HG02852 (cell line): ENCODE measurements at regions not wholly inside any gene's neighbourhood (a gene's known extent, or its start where the extent isn't known, plus 50 kb on each side); places are given as distances from the start of the nearest gene placed in this dataset.
"Not testable (repeated sequence)": the region's sequence is repeated elsewhere in the genome, so short reads cannot be mapped to it uniquely, and the experiment has no call there.

Source experiments
- ATAC-seq: cut with Tn5 transposase; IDR thresholded peaks from one replicate; pipeline ENCODE4 v1.9.1; 2021; ENCODE audit warnings: mild to moderate bottlenecking, moderate library complexity; ENCODE audit not compliant: unreplicated experiment

DNA sequence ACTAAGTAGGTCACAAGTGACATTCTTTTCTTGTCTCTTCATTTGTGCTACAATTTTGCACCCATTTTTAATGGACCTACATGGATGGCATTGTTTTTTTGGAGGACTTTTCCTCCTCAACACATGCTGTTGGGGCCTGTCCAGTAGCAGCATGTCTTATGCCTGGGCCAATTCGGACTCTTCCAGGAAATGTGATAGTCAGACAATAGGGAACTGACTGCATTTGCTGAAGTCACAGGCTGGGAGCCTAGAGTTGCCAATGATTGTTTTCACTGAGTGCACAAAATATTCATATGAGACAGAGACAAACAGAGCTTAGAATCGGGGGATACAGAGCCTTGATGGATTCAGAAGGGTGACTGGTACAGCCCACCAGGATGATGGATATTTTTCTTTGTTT, 867.3 kb upstream of the GOT2 start:
- ATAC-seq: no peak

DNA sequence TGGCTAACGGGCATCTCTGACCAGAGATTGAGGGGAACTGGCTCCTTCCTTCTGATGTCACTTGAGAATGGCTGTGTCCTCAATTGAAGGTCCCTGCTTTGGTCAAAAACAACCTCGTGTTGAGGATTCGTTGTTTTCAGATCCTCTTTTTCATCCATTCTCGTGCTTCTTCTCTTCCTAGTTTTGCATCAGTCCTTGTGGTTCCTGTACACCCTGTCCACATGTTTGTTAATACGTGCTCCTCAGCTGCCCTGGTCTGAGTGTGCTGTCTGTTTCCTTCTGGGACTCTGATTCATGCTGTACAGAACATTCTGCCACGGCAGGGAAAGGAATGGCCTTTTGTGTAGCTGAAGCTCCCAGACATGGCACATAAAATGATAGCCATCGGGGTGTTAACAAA, 863.2 kb upstream of the GOT2 start:
- ATAC-seq: no peak

DNA sequence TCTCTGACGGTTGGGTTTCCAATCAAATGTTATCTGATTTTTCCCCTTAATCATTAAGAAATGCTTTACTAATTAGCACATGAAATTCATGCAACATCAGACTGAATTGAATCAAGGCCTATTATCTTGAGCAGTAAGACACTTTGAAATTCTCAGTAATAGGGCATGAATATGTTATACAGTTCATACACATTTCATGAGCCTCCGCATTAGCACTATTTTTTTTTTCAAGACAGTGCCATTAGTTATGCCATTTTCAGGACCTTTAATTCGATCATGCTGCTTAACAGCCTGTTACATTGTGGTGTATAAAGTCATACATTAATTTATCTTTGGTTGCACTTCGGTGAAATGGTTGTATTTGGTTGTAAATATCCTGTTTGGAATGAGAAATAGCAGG, 862.6 kb upstream of the GOT2 start:
- no peak for ATAC-seq

DNA sequence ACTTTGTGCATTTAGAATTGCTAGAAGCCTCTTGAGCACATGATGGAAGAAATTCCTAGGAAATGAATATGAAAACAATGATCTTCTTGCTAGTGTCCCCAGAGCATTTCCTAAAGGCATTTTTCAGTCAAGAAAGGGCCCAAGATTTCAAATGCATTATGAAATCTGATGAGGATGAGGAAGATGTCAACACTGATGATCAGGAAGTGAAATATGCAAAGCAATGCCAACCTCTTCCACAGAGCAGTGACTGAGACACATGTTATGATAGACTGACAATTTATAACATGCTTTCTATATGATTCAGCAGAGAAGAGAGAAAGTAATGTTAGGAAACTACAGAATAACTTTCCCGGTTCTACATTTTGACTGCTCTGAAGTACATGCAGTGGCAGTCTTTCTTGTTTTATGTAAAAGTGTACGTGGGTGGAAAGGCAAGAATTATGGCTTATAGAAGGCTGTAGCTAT, 859.1 kb upstream of the GOT2 start:
- peak; percentile 66 for ATAC-seq

DNA sequence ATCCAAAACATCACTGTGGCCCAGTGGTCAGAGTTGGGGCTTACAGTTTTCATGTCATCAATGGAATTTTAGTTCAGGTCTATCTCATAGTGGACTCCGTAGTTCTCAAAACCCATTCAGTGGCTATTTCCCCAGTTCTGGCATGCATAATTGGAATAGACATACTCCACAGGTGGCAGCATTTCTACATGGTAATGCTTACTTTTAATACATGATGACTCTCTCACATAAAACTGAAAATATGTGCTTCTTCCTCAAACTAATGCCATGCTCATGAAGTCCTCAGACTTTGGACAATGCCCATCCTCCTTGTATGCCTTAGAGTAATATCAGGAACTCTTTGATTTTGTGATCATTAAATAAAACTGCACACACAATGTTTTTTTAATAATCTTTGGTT, 857.4 kb upstream of the GOT2 start:
- ATAC-seq: no peak

DNA sequence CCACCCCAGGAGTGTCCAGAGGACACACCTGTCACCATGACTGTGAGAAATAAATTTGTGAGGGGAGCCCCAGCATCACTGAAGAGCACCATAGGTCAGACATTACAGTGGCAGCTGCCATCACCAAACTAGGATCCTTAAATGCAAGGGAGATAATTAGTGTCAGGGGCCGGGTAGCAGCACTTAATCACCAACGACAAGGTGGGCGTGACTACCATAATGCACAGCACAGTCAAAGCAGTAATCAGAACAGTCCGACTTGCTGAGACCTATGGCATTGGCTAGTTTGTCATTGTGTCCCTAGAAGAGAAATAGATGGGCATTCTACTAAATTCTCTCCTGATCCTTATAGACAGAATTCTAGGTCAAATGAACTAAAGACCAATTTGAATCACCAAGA, 856.7 kb upstream of the GOT2 start:
- no peak for ATAC-seq

DNA sequence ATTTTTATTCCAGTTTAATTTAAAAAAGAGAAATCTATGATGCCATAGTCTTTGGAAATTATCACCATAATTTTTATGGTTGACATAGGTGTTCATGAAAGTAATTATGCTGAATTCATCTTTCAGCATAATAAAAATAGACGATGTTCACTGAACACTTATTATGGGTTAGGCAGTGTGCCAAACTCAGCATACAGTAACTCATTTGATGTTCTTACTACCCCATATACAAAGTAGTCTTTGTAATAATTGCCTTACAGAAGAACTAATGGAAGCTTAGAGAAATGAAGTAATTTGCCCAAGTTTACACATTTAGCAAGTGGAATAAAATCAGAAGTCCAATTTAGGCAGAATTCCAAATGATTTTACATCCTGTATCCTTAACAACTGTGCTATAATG, 852.2 kb upstream of the GOT2 start:
- no peak for ATAC-seq

DNA sequence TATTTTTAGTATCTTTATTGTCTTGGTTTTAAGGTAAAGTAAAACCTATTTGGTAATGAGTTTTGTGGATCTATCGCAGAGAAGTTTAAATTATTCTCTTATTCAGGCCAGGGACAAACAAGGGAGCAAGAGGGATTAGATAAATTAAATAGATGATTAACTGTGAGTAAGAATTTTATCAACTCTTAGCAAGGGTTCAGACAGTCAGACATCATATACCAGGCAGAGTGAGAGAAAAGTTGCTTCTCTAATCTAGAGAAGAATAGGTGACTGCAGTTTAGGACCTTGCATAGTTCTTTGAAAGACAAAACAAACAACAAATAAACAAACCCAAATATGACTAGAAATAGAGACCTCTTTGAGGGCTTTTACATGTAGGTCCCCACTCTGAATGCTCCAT, 840.2 kb upstream of the GOT2 start:
- no peak for ATAC-seq

DNA sequence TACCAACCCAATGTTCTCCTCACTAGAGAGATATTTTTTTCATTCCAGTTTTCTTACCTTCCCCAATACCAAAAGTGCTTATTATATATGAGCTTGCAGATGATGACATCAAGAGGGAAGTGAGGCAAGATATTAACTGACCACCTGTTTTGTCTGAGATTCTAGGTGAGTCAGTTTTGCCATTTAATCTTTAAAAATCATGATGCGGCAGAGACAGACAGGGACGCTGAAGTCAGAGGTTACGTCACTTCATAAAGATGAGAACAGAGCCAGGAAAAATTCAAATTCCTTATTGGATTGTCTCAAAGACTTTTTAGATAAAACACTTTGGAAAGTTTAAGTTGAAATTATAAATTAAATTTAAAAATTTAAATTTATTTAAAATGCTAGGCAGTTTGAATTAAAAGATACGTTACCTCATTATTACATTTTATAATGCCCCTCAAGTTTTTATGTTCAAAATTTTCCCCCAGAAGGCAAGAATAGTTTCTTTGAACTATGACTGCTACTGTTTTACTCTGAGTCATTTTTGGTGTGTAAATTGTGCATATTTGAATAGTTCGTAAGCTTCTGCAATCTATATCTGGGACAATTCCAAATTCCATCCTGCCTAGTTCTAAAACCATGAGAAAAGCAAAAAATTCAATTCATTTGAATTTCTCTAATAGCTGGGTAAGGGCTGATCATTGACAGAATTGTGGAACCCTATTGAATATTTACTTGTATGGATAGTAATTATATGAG, 839.6 kb upstream of the GOT2 start:
- ATAC-seq: no peak

DNA sequence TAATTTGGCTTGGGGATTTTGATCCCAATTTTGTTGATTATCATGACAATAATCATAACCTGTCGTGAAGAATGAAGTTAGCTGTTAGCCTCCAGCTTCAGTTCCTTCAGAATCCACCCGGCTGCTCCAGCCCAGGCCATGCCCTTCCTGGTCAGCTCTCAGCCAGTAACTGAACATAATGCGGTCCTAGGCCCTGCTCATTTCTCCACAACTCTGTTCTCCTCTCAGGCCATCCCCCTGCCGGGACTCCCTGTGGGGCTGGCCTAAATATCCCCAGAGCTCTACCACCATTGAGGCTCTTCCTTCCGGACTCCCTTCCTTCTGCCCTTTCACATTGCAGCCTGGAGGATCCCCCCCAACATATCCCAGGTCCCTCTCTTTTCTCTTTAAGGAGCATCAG, 833.4 kb upstream of the GOT2 start:
- no peak for ATAC-seq

DNA sequence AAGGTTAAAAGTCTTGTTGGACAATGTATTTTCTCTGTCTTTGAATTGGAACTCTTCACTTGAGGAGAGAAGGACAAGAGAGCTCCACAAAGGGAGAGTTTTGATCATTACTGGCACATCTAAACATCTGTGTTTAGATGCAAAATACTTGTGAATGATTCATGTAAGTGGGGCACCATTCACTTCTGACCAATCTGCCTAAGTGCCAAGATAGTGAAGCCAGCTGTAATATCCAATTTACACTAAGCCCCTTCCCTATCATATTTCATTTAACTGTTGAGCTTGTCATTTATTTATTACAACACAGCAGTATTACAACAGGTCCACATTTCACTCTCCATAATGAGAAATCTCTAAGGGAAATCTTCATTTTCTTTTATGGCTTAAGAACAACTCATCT, 832.3 kb upstream of the GOT2 start:
- no peak for ATAC-seq

DNA sequence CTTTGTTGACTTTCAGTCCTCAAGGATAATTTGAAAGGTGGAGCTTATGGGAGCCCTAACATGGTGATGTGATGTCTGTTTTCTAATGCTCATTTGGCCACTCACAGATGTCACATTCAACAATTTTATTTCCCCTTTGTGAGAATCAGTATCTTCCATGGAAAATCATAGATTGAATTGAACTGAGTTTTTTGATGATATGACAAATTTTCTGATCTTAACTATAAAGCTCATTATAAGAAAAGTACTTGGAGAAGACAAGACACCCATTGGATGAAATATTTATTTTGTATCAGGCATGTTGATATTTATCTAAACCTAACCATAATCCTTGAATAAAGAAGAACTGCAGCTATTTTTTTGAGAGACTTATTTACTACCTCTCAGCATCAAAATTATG, 824.6 kb upstream of the GOT2 start:
- no peak for ATAC-seq

DNA sequence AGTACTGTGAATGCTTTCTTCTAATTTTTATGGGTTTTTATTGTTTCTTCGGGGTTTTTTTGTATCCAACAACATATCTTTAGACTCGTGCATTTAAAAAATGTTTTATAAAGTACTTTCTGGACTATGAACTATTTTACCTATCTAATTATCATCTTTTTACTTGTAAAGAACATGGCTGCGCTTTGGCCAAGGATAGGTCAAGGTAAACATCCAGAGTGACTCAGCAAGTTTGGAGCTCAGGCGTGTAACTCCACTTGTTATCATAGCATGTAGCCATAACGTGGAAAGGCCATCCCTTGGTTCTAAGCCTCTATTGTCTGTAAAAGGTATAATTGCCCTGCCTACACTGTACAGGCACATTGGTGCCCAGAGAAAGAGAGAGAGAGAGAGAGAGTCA, 818.0 kb upstream of the GOT2 start:
- no peak for ATAC-seq

DNA sequence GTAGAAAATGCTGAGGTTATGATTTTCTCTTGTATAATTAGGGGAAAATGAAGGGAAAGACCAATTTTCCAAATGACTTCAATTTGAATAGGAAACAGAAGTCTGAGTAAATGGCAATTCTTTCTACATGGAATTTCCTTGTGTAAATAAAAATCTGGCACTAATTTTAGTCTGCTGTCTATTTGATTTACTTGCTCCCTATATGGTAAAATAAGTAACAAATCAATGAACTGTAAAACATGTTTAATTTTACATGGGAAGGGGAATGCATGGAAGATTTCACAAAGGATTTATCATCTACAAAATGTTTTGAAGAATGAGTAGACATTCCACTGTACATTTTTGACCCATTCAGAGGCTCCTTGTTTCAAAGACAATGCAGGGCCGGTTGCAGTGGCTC, 811.6 kb upstream of the GOT2 start:
- ATAC-seq: no peak

DNA sequence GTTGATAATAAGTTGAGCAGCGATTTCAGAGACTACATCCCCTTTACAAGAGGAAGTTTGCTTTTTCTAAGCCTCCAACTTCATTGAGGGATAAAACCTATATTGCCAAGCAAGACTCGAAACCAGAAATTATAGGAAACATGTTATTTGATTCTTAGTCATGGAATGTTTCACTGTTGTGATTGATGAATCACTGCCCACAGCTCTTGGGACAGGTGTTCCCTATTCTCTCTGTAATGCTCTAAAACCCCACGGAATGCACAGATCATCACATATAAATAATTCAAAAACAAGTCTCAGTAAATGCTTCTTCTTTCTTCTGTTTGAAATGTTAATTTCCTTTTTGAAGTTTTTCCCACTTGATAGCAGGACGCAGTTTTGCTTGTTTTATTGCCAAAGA, 809.5 kb upstream of the GOT2 start:
- ATAC-seq: no peak

DNA sequence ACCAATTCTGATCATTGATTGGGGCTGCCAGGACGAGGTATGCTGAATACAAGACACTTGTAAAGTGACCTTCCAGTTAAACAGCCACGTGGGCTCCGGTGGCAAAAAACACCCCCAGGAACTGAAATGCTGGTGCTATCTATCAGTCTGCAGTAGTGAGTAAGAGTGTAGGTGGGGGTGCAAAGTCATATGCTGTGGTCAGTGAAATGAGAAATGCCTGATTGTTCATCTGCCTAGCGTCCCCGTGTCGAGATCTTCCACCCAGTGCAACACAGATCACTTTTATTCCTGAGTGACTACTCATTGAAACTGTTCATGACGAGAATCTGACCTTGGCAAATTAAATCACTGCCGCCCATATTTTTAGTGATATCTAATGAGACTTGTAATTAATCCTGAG, 806.5 kb upstream of the GOT2 start:
- ATAC-seq: no peak

DNA sequence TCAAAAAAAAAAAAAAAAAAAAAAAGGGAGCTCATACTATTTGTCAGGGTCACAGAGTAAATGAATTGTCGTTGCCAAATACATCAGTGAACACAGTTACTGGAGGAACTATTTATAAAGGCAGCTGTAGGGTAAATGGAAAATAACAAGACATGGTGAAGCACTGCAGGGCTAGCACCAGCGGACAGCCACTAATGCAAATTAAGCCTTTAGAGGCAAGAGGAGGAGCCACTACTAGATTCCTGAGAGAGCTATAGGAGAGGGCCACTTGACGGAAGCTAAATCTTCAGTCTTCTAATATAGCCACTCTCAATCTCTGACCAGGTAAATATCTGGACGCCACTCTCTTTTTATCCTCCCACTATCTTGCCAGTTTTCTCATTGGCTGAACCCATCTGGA, 801.2 kb upstream of the GOT2 start:
- ATAC-seq: no peak

DNA sequence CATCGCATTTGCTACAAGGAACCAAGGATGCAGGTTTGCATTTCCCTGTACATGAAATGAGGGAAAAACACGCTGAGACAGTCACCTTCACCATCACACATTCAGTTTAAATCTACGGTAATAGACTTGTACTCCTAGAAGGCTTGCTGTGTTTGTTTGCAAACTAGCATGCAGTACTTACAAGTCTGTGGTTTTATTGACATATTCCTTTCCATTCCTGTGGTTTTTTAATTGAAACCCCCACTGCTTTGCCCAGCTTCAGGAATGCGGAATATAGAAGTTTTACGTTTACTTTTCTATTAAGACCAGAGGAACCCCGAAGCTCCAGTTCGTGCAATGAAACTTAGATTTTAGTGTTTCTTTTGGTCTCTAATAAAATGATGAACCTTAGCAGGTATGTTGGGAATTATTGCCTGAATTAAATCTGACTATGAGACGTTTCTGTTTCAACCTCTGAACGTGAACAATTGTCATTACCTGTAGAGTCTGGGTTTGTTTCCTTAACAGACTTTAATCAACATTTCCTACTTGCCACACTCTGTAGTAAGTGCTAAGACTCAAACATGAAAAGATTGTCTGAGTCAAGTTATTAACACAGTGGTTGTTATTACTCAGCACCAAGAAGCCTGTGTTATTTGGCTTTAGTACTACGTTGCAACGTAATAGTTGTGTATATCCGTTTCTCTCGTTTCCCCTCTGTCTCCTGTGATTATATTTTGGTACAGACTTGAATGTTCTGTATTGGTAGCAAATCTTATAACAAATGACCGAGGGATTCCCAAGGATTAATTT, 793.3 kb upstream of the GOT2 start:
- no peak for ATAC-seq

DNA sequence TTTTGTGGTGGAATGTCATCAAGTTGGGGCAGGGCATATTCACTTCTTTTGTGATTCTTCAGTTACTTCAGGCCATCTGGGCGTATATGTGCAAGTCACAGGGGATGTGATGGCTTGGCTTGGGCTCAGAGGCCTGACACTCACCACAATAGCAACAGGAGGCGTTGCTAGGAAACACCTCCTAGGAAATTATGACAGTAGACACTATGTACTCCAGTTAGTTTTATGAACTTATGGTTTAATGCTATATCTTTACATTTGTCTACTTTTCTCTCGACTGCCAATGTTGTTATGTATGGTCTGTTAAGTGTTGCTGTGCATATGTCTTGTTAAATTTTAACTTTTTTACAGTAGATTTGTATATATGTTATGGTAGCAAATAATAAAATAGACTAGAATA, 788.7 kb upstream of the GOT2 start:
- ATAC-seq: no peak

DNA sequence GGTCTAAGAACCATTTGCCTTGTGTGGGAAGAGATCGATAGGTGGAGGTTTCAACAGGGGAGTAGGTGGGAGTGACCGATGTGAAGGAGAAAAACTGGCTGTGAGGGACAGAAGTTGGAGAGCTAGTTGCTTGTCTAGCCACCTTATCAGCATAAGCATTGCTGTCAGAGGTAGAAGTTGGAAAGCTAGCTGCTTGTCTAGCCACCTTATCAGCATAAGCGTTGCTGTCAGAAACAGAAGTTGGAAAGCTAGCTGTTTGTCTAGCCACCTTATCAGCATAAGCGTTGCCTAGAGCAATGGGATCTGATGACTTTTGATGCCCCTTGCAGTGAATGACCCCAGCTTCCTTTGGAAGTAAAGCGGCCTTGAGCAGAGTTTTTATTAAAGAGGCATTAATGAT, 784.6 kb upstream of the GOT2 start:
- not testable (repeated sequence) for ATAC-seq

DNA sequence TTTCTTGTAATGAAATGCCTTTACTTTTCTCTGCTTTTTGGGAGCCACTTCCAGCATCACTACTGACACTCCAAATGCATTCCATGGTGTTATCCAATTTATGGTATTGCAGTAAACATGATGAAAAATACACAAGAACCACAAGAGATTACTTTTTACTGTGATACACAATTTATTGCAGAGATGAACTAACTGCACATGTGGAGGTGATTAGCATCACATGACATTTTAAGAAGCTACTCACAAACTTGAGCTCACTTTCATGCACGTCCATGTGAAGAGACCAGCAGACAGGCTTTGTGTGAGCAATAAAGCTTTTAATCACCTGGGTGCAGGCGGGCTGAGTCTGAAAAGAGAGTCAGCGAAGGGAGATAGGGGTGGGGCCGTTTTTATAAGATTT, 780.5 kb upstream of the GOT2 start:
- no peak for ATAC-seq

DNA sequence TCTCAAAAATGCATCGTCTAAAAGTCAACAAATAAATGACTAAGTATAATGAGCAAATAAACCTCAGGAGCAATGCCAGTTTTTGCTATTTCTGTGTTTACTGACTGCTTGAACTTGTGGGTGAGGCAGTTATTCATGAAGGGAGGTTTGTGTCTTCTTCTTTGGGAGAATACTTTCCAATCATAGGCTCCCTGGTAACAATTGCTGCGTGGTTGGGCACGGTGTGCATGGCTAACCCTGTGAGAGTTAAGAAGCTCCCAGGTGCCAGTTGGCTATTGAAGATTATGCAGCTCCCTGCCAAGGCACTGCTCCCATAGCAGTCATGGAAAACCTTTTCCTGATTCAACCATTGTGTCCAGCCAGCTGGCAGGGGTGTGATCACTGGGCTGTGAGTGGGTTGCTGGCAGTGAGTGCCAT, 775.9 kb upstream of the GOT2 start:
- no peak for ATAC-seq

DNA sequence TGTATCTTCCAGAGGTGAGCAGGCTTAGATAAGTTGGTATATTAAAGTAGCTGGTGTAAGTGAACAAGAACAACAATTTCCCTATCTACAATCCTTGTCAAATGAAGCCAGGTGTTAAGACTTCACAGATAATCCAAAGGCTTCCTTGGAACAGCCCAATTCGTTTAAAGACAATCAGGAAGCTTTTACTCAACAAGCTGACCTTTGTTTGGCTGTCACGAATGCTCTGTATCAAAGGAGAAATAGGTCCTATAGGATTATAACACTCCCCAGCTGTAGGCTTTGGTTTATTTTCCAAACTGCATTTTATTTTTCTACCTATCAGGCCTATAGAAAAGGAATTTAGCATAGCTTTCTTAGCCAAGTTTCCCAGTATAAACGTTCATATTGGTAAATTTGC, 766.5 kb upstream of the GOT2 start:
- ATAC-seq: no peak
